KOPT-K1 (cell line): ENCODE measurements at regions not wholly inside any gene's neighbourhood (a gene's known extent, or its start where the extent isn't known, plus 50 kb on each side); places are given as distances from the start of the nearest gene placed in this dataset.

Source experiments
- H3K27ac ChIP-seq: fragments of 200-600 bp; sonication (generic); 2 replicates; pipeline ENCODE4 v1.5.1; 2016; ENCODE audit warnings: antibody characterized with exemption, mild to moderate bottlenecking, low read depth, low read length; ENCODE audit not compliant: poor library complexity, severe bottlenecking
- H3K36me3 ChIP-seq: fragments of 200-600 bp; sonication (generic); 2 replicates; pipeline ENCODE4 v1.5.1; 2017; ENCODE audit warnings: antibody characterized with exemption, mild to moderate bottlenecking, low read length, moderate library complexity; ENCODE audit not compliant: insufficient read depth
- H3K9me3 ChIP-seq: fragments of 200-600 bp; sonication (generic); 2 replicates; pipeline ENCODE4 v1.5.1; 2017; ENCODE audit warnings: antibody characterized with exemption, low read length, mild to moderate bottlenecking; ENCODE audit not compliant: insufficient read depth, poor library complexity, severe bottlenecking

DNA sequence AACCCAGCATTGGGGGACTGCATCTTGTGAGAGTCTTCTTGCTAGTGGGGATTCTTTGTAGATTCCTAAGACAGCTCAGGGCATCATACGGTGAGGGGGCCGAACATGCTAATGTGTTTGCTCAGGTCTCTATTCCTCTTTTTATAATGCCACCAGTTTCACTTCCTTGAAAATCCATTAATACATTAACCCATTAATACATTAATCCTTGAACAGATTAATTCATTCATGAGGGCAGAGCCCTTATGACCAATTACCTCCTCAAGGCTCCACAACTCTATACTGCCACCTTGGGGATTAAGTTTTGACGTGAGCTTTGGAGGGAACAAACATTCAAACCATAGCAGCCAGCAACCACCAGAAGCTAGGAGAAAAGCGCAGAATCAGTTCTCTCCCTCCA, 67.2 kb upstream of the POT1 start:
- H3K9me3 ChIP-seq = no peaks in the 10 kb centered on the region
- H3K36me3 ChIP-seq = no peaks in the 10 kb centered on the region
- H3K27ac ChIP-seq = no peak overlapping the region

DNA sequence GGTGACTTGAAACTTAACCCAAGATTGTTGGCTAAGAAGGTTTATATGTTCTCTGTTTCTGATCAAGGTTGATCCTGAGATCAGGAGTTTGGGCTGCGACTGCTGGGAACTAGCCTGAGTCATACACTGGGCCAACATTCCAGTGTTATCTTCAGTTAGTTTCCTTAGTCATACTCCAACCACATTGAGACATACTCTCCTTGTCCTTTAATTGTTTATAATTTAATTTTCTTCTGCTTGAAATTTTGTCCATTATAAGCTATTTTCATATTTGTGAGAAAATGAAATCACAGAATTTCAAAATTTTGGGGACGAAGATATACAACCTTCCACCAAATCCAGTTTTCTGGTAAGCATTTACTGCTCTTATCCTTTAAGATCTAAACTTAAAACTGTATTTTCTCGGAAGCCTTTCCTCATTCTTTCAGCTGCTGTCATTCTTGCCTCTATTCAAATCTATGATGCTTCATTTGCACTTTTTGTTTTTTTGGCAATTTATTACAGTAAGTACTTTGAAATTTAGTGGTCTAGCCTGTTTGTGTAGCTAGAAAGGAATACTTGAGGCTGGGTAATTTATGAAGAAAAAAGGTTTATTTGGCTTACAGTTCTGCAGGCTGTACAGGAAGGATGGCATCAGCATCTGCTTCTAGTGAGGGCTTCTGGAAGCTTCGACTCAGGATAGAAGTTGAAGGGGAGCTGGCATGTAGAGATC, 63.4 kb upstream of the POT1 start:
- H3K9me3 ChIP-seq = no peaks in the 10 kb centered on the region
- H3K36me3 ChIP-seq = no peaks in the 10 kb centered on the region
- H3K27ac ChIP-seq = no peak overlapping the region

DNA sequence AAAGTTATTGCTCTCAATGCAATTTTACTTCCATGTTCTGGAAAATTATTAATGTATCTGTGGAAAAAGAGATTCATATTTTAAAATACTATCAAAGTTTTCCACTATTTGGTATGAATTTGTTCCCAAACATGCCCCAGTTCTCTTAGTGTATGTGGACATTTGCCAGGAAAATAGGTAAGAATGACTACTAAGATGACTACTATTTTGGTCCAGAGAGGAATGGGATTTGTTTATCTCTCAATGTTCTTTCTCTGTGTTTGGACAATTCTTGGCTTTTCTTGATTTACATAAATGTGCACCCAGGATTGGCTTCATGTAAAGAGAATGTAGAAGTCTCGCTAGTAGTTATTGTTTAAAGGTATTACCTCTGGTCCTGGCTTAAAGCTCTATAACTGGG, 60.3 kb upstream of the POT1 start:
- Histone ChIP-seq H3K9me3 (no peaks in the 10 kb centered on the region), H3K27ac (no peak overlapping the region), H3K36me3 (no peaks in the 10 kb centered on the region)
